ENCODE measurements at regions not wholly inside any gene's neighbourhood (a gene's known extent, or its start where the extent isn't known, plus 50 kb on each side); places are given as distances from the start of the nearest gene placed in this dataset.
"Not testable (repeated sequence)": the region's sequence is repeated elsewhere in the genome, so short reads cannot be mapped to it uniquely, and the experiment has no call there.

DNA sequence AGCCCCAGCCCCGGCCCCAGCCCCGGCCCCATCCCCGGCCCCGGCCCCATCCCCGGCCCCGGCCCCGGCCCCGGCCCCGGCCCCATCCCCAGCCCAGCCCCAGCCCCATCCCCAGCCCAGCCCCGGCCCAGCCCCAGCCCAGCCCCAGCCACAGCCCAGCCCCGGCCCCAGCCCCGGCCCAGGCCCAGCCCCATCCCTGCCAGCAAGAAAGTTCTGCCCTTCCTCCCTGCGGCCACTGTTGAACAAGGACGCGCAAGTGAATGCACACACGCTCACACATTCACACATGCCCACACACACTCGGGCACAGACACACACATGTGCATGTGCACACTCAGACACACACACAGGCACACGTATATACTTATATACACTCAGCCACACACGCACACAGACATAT, 287.0 kb downstream of the NDUFA10 start:
- DNase-seq: no peak

DNA sequence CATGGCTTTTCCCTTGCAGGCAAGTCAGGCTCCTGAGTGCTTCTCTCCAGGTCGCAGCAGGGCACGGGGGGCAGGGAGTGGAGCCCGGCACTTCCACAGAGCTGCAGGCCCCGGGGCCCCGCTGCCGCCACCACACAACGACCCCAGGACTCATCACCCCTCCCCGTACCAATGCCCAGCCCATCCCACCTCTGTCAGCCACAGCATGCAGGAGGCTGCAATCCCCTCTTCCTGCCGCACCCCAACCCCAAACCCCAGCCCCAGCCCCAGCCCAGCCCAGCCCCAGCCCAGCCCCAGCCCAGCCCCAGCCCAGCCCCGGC, 288.0 kb downstream of the NDUFA10 start:
- DNase-seq: no peak

DNA sequence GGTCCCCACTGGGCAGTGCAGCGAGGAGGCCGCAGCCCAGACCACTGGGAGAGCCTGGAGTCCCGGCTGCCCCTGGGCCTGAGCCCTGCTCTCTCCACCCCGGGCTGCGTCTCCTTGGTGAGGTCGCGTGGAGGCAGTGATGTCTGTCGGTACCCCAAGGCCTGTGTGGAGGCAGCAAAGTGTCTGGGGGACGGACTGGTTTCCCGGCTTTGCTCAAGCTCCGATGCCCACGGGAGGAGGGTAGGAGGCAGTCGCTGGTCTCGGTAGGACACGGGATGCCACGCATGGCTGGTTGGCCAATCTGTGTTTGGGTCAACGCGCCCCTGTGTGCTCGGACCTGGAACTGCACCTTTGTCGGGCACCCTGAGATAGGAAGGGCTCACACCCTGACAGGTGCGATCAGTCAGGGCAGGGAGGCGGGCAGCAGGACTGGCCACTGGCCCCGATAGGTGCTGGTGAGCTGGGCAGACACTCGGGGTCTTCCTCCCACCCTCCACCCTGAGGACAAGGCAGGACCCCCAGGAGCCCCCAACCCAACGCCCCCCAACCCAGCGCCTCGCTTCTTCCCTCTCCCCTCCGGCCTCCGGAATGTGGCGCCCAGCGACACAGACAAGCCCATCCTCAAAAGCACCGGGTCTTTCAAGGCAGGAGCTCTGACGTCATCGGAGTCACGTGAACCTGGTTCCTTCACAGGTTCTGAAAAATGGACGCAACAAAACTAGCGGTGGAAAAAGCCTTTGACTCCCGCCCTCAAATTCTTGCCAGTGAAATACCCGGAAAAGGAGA, 288.6 kb downstream of the NDUFA10 start:
- DNase-seq: no peak

DNA sequence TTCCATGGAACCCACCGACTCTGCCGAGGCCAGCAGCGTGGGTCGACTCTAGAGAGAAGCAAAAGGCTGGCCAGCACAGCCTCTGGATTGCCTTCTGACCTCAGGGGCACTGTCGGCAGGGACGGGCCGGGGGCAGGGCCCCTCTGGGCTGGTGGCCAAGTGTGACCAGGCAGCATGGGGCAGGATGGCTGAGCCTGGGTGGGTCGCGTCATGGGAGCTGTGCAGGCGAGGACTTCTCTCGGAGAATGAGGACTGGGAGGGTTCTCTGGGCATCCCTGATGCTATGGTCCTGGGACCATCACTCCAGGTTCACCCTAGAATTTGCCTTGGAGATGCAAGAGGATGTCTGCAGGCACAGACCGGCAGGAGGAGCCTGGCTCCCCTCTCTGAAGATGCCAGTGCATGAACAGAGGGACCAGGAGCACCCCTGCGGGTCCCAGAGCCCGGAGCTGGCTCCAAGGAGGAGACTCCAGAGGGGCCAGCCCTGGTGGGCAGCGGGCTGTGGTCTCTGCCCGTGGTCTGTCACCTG, 289.2 kb downstream of the NDUFA10 start:
- DNase-seq: no peak

- DNase-seq: no peak
Observed at GRCh38 chr2:239735131-239735828, 289.9 kb downstream of the NDUFA10 start.

DNA sequence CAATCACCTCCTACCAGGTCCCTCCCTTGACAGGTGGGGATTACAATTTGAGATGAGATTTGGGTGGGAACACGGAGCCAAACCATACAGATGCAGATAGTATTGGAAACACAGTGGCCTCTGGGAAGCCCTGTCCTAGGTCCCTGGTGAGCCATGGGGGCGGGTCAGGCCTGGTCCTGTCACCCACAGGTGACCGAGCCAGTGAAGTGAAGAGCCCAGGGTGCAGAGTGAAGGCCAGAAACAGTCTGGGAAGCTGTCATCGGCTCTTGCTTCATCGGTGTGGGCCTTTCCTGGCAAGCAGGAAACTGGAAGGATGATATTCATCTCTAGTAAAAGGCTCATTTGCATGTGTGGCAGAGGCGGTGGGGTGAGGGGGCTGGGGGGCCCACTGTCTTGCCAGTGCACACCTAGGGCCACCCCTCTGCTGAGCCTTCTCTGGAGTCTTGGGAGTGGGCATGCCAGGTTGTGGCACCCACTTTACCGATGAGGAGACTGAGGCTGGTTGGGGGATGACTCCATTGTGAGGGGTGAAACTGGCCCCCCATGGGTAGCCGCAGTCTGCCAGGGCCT, 290.6 kb downstream of the NDUFA10 start:
- no peak for DNase-seq

DNA sequence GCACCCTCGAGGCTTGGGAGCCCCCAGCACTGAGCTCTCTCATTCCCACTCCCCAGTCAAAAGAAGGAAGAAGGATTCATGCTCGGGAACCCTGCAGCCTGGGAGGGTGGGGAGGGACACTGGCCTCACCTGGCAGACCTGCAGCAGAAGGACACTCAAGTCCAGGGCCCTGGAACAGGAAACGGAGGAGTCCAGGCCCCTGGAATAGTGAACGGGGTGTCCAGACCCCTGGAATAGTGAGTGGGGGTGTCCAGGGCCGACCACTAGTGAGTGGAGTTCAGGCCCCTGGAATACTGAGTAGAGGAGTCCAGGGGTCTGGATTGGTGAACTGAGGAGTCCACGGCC, 292.5 kb downstream of the NDUFA10 start:
- DNase-seq: no peak

DNA sequence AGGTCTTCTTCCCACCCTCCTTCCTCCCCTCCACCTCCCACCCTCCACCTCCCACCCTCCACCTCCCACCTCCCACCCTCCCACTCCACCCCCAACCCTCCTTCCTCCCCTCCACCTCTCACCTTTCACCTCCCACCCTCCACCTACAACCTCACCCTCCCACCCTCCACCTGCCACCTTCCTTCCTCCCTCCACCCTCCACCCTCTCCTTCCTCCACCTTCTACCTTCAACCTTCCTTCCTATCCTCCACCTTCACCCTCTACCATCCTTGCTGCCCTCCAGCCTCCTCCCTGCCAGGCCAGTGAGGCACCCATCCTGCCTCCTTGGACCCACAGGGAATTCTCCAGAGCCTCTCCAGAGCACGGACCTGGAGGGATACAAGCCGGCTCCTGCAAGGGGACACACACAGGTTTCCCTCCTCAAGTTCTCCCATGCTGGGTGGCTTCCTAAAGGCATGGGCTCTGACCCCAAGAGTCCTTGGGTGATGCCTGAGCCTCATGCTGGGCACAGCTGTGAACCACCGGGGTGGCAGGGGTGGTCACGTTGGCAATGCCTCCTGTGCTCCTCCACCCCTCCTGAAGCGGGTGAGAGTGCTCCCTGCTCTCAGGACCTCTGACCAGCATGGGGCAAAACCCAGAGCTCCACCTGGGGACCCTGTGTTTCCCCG, 293.0 kb downstream of the NDUFA10 start:
- DNase-seq: no peak

DNA sequence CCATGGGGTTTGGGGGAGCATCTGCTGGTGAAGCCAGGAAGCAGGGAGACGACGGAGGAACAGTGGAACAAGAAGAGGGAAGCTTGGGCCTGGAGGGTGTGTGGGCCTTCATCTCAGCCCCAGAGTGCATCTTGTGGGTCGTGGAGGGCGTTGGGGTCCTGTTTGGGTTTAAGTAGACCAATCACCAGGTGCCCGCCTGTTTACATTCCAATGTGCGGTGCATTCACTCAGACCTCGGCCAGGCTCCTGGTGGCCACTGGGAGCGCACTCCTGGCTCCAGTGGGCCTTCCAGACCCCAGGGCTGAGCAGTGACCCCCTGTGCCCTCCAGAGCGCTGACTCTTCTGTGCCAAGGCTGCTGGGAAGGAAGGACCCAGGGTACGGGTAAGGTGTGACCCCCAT, 293.7 kb downstream of the NDUFA10 start:
- no peak for DNase-seq

- no peak for DNase-seq
Observed at GRCh38 chr2:239730897-239731296, 294.2 kb downstream of the NDUFA10 start.

- not testable (repeated sequence) for DNase-seq
Observed at GRCh38 chr2:239730567-239730882, 294.6 kb downstream of the NDUFA10 start.

GRCh38 chr2:239729681-239730566, 295.2 kb downstream of the NDUFA10 start:
- no peak for DNase-seq

- no peak for DNase-seq
Observed at GRCh38 chr2:239729151-239729550, 296.0 kb downstream of the NDUFA10 start.

GRCh38 chr2:239728751-239729150, 296.4 kb downstream of the NDUFA10 start:
- DNase-seq: no peak

- DNase-seq: no peak
Observed at GRCh38 chr2:239727776-239728600, 297.2 kb downstream of the NDUFA10 start.

- no peak for DNase-seq
Observed at GRCh38 chr2:239727182-239727775, 297.9 kb downstream of the NDUFA10 start.

- no peak for DNase-seq
Observed at GRCh38 chr2:239726631-239727181, 298.4 kb downstream of the NDUFA10 start.

DNA sequence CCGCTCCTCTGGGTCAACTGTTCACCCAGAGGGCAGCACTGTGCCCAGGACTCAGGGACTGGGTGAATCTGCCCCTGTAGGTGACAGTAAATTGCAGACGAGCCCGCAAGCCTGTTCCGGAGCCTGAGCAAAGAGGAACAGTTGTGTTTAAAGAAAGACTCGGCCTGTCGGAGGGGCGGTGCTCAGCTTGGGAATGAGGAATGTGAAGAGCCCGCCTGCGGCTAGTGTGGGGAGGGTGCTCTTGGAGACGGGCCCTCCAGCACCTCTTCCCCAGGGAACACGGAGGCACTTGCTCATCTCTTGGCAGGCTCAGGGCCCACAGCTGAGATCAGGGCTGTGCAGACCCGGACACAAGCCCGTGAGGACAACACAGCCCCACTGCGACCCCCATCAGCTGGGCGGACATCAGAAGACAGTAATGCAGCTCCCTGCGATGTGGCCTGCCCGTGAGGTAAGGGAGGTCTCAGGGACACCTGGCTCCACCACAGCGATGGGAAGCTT, 299.0 kb downstream of the NDUFA10 start:
- DNase-seq: no peak

DNA sequence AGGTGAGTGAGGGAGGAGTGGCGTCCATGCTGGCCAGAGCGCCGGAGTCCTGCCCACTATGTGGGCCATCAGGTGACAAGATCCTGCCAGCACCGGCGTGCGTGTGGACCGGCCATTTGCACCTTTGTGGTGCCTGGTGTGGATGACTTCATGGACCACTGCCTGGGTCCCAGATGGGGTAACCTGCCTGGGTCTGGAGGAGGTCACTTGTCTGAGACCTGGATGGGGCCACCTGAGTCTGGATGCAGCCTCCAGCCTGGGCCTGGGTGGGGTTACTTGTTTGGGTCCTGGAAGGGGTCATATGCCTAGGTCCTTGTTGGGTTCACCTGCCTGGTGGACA, 299.6 kb downstream of the NDUFA10 start:
- no peak for DNase-seq

GRCh38 chr2:239724851-239725550, 300.1 kb downstream of the NDUFA10 start:
- no peak for DNase-seq
